Muscle of leg (tissue), 3 donors: ENCODE measurements at regions not wholly inside any gene's neighbourhood (a gene's known extent, or its start where the extent isn't known, plus 50 kb on each side); places are given as distances from the start of the nearest gene placed in this dataset.
A peak's percentile ranks its signal among the peaks of the same experiment; 100 is the strongest.
"Not testable (repeated sequence)": the region's sequence is repeated elsewhere in the genome, so short reads cannot be mapped to it uniquely, and the experiment has no call there.

ENCODE experiments used
- DNase-seq: peaks from one replicate; pipeline ENCODE4 v3.0.0; 2013
- H3K27ac ChIP-seq: one replicate; pipeline ENCODE4 v1.5.1; 2013; ENCODE audit warnings: mild to moderate bottlenecking, low read length, control low read depth
- H3K27me3 ChIP-seq: one replicate; pipeline ENCODE4 v1.6.1; 2013; ENCODE audit warnings: low read length; ENCODE audit not compliant: control insufficient read depth, insufficient read depth
- H3K36me3 ChIP-seq: one replicate; pipeline ENCODE4 v1.6.1; 2013; ENCODE audit warnings: low read length; ENCODE audit not compliant: control insufficient read depth, insufficient read depth
- H3K4me1 ChIP-seq: one replicate; pipeline ENCODE4 v1.6.1; 2013; ENCODE audit warnings: low read length; ENCODE audit not compliant: control insufficient read depth, insufficient read depth
- H3K4me3 ChIP-seq: one replicate; pipeline ENCODE4 v1.5.1; 2013; ENCODE audit warnings: low read length, control low read depth
- H3K9me3 ChIP-seq: replicated peaks from 2 replicates; pipeline ENCODE4 v1.6.1; 2013; ENCODE audit warnings: low read depth, low read length; ENCODE audit not compliant: control insufficient read depth
- WGBS: methylation state at CpG from one replicate; pipeline ENCODE4 v1.1.5; 2013; ENCODE audit warnings: missing lambda C conversion rate; ENCODE audit not compliant: insufficient coverage; 5-methylcytosine and 5-hydroxymethylcytosine counted together

- not testable (repeated sequence) for DNase-seq, H3K4me3 ChIP-seq, H3K27ac ChIP-seq, H3K27me3 ChIP-seq, H3K36me3 ChIP-seq, H3K4me1 ChIP-seq, H3K9me3 ChIP-seq
- WGBS: 95% methylated on average over 15 of the region's 20 CpGs
Measured at GRCh38 chr1:95297906-95298305, 63.9 kb downstream of the RWDD3 start.

DNA sequence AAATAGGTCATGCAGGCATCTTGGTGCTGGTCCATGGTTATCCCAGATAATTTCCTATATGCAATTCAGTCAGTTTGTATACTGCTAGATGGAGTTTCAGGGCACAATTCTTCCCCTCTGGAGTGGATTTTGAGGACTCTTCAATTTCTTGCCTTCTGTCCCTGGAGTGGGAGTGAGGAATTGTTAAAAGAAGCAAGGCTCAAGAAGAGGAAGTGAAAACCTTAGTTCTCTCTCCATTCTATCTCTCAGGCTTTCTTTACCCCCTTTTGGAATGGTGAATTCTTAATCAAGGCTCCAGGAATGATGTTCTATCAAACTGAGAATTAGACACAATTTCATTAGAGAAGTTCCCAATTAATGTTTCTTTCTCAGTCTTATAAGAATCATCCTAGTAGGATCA is 67.1 kb downstream of the RWDD3 start:
- Histone ChIP-seq H3K36me3 (no peaks in the 10 kb centered on the region), H3K27me3 (no peaks in the 10 kb centered on the region), H3K27ac (no peak overlapping the region), H3K4me1 (no peaks in the 10 kb centered on the region), H3K9me3 (no peaks in the 10 kb centered on the region), H3K4me3 (no peak overlapping the region)
- DNase-seq: no peak

DNA sequence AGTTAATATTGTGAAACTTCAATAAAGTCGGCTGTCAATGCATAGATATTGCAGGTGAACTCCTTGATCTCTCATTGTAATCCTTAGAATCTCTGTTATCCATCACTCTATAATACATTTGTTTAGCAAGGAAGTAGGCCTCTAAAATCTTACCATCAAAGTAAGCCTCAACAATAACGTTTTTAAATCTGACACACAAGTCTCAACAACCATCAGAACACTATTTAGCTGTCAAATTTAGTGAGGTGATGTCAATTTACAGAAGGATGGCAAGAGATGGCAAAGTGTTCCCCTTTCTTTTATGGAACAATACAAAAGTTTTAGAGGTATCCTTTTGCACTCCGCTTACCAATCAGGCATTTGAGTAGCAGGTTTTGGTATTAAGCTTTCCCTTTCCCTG is 67.6 kb downstream of the RWDD3 start:
- no CpG with 5 or more reads among the region's 3 CpGs for WGBS
- no peak for DNase-seq
- Histone ChIP-seq H3K9me3 (no peaks in the 10 kb centered on the region), H3K36me3 (no peaks in the 10 kb centered on the region), H3K27ac (no peak overlapping the region), H3K4me1 (no peaks in the 10 kb centered on the region), H3K27me3 (no peaks in the 10 kb centered on the region), H3K4me3 (no peak overlapping the region)

DNA sequence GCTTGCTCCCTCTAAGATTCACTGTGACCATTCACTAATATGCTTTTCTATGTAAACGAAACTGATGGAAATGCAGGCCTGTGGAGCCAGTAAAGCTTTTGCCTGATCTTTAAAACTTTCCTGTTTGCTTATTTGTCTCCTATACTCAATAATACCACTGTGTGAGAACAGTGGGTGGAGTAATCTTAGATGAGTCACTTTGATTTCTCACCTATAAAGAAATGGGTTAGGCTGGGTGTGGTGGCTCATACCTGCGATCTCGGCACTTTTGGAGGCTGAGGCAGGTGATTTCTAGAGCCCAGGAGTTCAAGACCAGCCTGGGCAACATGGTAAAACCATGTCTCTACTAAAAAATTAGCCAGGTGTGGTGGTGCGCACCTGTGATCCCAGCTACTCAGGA is 70.8 kb downstream of the RWDD3 start:
- H3K9me3 ChIP-seq: no peaks in the 10 kb centered on the region
- 95% methylated on average over 3 of the region's 4 CpGs for WGBS
- no peaks in the 10 kb centered on the region for H3K4me1 ChIP-seq
- H3K27ac ChIP-seq: no peak overlapping the region
- no peaks in the 10 kb centered on the region for H3K27me3 ChIP-seq
- no peak overlapping the region for H3K4me3 ChIP-seq
- no peaks in the 10 kb centered on the region for H3K36me3 ChIP-seq
- DNase-seq: no peak

DNA sequence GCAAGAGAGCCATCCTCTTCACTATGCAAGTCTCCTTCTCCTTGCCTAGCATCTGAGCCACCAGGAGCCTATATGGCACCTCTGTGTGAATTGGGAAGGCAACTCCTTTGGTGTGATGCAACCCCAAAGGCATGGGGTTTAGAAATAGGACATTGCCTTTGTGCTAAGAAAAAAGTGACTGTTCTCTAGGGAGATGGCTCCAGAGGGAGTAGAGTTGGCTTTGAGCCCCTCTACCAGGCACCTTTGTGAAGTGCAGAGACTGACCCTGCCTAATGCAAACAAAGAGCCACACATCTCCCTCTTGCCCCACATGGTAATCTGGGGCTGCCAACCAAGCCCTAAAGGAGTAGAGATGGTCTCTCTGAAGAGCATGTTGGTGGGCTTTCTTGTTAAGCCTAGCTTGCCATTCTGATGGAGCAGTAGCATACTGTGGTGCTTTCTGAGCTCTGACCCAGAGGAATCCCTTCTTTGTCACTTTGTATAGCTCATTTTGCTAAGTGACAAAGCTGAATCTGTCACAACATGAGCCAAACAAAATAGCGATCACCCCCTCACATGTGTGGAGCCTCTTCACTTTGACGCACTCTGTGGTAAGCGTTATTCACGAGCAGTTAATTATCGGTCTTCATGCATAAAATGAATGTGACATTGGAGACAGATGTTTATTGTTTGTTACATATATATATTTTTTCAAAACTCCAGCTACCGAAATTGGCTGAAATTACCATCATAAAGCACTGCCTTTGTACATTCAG is 74.4 kb downstream of the RWDD3 start:
- H3K9me3 ChIP-seq: no peaks in the 10 kb centered on the region
- H3K4me3 ChIP-seq: no peak overlapping the region
- no peaks in the 10 kb centered on the region for H3K27me3 ChIP-seq
- H3K27ac ChIP-seq: no peak overlapping the region
- DNase-seq: no peak
- WGBS: no CpG with 5 or more reads among the region's 6 CpGs
- no peaks in the 10 kb centered on the region for H3K4me1 ChIP-seq
- no peaks in the 10 kb centered on the region for H3K36me3 ChIP-seq

DNA sequence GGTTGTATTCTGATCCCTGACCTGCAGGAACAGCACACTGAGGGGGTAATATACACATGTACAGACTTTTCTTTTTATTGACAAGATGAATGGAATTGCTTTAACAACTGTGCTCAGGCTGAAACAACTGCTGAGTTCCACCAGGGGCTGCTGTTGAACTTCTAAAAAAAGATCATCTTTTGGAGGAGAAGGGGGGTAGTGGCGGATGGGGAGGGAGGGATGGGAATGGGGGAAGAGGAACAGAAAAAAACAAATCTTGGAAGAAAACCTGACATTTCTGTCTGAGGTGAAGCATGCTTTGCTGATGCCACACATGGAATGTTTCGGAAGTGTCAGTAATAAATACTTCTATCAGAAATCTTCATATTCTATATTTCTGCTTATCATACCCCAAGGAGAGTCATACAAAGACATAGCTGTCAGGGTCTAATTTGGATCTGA is 75.0 kb downstream of the RWDD3 start:
- no peaks in the 10 kb centered on the region for H3K4me1 ChIP-seq
- WGBS: no CpG with 5 or more reads among the region's 2 CpGs
- no peaks in the 10 kb centered on the region for H3K9me3 ChIP-seq
- no peak overlapping the region for H3K27ac ChIP-seq
- DNase-seq: peak; percentile 61
- no peaks in the 10 kb centered on the region for H3K36me3 ChIP-seq
- H3K27me3 ChIP-seq: no peaks in the 10 kb centered on the region
- no peak overlapping the region for H3K4me3 ChIP-seq

DNA sequence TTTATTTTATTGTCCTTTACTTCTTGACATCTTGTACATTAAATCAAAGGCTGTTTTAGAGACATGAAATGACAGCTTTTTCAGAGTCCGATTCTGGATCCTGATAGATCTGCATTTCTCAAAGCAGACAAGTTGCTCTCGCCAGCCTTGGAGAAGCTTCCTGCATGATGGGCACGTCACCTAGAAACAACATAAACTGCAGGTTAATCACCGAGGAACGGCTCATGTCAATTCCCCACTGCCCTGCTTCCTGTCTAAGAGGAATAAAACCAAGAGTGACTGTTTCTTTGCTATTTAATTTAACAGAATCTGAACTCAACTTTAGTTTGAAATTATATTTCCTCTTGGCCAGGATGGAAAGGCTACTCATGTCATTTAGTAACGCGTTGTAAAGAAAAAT is 77.0 kb downstream of the RWDD3 start:
- WGBS: 28% methylated on average over 5 of the region's 7 CpGs

DNA sequence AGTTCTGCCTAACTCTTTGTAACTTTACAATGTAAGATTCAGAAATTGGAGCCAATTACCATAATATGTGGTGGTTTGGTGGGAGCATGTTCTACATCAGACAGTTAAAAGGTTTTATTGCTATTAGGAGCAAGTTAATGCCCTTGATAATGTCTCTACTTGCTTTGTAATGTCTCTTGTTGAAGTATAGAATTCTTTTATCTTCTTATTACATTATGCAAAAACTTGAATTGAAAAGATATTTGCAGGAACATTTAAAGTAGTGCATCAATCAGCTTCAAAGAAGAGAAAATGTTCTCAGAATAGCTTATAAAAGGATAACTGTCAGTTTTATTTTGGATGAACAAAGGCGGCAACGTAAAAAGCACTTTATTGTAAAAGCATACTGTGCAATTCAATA is 77.8 kb downstream of the RWDD3 start:
- Histone ChIP-seq H3K9me3 (no peaks in the 10 kb centered on the region), H3K27me3 (no peaks in the 10 kb centered on the region), H3K4me3 (no peak overlapping the region), H3K4me1 (no peaks in the 10 kb centered on the region), H3K27ac (no peak overlapping the region), H3K36me3 (no peaks in the 10 kb centered on the region)
- no CpG with 5 or more reads among the region's 2 CpGs for WGBS
- no peak for DNase-seq

More for the DNA sequence above, 77.0 kb downstream of the RWDD3 start:
- Histone ChIP-seq H3K27ac (no peak overlapping the region), H3K9me3 (no peaks in the 10 kb centered on the region), H3K4me3 (no peak overlapping the region), H3K4me1 (no peaks in the 10 kb centered on the region), H3K27me3 (no peaks in the 10 kb centered on the region), H3K36me3 (no peaks in the 10 kb centered on the region)
- DNase-seq: no peak

DNA sequence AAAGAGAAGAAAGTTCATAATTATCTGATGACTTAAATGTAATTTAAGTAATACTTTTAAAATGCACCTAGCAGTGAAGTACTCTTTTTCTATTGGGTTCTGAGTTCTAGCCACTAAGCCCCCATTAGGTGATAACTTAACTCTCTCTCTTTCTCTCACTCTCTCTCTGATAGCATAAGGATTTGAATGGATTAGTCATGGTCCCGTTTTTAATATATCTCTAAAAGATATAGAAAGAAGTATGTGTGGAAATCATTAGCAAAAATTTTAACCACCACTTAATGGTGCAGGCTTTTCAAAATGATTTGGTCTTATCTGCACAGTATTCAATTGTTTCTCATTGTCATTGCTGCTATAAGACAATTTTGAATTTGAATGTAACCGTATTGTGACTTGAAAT is 78.2 kb downstream of the RWDD3 start:
- no peak overlapping the region for H3K27ac ChIP-seq
- no peaks in the 10 kb centered on the region for H3K4me1 ChIP-seq
- no peaks in the 10 kb centered on the region for H3K9me3 ChIP-seq
- no CpG with 5 or more reads among the region's 2 CpGs for WGBS
- DNase-seq: no peak
- H3K36me3 ChIP-seq: no peaks in the 10 kb centered on the region
- no peaks in the 10 kb centered on the region for H3K27me3 ChIP-seq
- H3K4me3 ChIP-seq: no peak overlapping the region

- no CpG with 5 or more reads among the region's 3 CpGs for WGBS
- H3K9me3 ChIP-seq: no peaks in the 10 kb centered on the region
- no peaks in the 10 kb centered on the region for H3K27me3 ChIP-seq
- no peak overlapping the region for H3K27ac ChIP-seq
- no peak overlapping the region for H3K4me3 ChIP-seq
- DNase-seq: no peak
- no peaks in the 10 kb centered on the region for H3K4me1 ChIP-seq
- H3K36me3 ChIP-seq: no peaks in the 10 kb centered on the region
Measured at GRCh38 chr1:95313527-95313926, 79.5 kb downstream of the RWDD3 start.

DNA sequence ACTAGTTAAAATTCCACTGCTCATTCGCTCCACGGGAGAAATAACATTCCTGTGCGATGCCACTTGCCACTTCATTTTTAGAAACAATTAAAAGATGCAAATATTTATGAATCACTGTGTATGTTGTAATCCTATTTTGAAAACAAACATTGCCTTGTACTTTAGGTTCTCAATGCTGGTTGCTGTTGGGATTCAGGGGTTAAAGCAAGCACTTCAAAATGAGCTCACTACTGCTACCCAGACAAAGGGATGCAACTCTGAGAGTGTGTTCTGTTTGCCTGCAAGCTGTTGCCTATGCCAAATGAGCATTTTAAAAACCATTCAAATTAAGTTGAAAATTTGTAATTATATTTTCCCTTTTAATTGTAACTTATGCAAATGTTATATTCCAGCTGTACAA is 87.5 kb downstream of the RWDD3 start:
- H3K27ac ChIP-seq: no peak overlapping the region
- no peaks in the 10 kb centered on the region for H3K4me1 ChIP-seq
- H3K36me3 ChIP-seq: no peaks in the 10 kb centered on the region
- no CpG with 5 or more reads among the region's 3 CpGs for WGBS
- DNase-seq: no peak
- H3K4me3 ChIP-seq: no peak overlapping the region
- H3K27me3 ChIP-seq: no peaks in the 10 kb centered on the region
- H3K9me3 ChIP-seq: no peaks in the 10 kb centered on the region
